ENCODE measurements at regions not wholly inside any gene's neighbourhood (a gene's known extent, or its start where the extent isn't known, plus 50 kb on each side); places are given as distances from the start of the nearest gene placed in this dataset.

DNA sequence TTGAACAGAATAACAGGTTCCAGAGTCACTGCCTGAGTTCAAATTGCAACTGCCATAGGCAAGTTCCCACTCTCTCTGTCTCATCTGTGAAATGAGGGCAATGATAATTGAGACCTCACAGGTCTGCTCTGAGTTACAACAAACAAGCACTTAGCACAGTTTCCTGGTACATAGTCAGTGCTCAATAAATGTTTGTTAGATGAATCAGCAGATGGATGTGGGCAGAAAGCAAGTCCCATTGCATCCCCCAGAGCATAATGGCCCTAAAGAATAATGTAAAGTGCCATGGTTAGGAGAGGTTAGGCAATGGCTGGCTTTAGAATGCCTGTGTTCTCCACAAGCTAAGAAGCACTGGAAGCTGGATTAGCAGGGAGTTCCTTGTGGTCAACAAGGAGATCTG is 136.5 kb upstream of the LARP1 start:
- TF ChIP-seq, protein P1, sequence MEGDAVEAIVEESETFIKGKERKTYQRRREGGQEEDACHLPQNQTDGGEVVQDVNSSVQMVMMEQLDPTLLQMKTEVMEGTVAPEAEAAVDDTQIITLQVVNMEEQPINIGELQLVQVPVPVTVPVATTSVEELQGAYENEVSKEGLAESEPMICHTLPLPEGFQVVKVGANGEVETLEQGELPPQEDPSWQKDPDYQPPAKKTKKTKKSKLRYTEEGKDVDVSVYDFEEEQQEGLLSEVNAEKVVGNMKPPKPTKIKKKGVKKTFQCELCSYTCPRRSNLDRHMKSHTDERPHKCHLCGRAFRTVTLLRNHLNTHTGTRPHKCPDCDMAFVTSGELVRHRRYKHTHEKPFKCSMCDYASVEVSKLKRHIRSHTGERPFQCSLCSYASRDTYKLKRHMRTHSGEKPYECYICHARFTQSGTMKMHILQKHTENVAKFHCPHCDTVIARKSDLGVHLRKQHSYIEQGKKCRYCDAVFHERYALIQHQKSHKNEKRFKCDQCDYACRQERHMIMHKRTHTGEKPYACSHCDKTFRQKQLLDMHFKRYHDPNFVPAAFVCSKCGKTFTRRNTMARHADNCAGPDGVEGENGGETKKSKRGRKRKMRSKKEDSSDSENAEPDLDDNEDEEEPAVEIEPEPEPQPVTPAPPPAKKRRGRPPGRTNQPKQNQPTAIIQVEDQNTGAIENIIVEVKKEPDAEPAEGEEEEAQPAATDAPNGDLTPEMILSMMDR (IDR thresholded peaks at IDR 0.05; ENCODE audit: low read depth, low read length, missing input control) = no peak
- TF ChIP-seq, protein P2, sequence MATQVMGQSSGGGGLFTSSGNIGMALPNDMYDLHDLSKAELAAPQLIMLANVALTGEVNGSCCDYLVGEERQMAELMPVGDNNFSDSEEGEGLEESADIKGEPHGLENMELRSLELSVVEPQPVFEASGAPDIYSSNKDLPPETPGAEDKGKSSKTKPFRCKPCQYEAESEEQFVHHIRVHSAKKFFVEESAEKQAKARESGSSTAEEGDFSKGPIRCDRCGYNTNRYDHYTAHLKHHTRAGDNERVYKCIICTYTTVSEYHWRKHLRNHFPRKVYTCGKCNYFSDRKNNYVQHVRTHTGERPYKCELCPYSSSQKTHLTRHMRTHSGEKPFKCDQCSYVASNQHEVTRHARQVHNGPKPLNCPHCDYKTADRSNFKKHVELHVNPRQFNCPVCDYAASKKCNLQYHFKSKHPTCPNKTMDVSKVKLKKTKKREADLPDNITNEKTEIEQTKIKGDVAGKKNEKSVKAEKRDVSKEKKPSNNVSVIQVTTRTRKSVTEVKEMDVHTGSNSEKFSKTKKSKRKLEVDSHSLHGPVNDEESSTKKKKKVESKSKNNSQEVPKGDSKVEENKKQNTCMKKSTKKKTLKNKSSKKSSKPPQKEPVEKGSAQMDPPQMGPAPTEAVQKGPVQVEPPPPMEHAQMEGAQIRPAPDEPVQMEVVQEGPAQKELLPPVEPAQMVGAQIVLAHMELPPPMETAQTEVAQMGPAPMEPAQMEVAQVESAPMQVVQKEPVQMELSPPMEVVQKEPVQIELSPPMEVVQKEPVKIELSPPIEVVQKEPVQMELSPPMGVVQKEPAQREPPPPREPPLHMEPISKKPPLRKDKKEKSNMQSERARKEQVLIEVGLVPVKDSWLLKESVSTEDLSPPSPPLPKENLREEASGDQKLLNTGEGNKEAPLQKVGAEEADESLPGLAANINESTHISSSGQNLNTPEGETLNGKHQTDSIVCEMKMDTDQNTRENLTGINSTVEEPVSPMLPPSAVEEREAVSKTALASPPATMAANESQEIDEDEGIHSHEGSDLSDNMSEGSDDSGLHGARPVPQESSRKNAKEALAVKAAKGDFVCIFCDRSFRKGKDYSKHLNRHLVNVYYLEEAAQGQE (IDR thresholded peaks at IDR 0.05) = no peak
- TF ChIP-seq TAF1 (conservative IDR thresholded peaks at IDR 0.05) (no peak), SP1 (IDR thresholded peaks at IDR 0.05) (no peak), RXRA (IDR thresholded peaks at IDR 0.05) (no peak), RAD21 (IDR thresholded peaks at IDR 0.05) (no peak), FOXA2 (IDR thresholded peaks at IDR 0.05) (no peak), FOXA1 (IDR thresholded peaks at IDR 0.05) (no peak), YY1 (IDR thresholded peaks at IDR 0.05) (no peak)
- TF ChIP-seq, protein P3, sequence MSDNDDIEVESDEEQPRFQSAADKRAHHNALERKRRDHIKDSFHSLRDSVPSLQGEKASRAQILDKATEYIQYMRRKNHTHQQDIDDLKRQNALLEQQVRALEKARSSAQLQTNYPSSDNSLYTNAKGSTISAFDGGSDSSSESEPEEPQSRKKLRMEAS (IDR thresholded peaks at IDR 0.05) = no peak

All from liver (tissue), 3 donors.